Activated CD4-positive, alpha-beta T cell treated with anti-CD3 and anti-CD28 coated beads for 4 hours (primary cell): ENCODE measurements at regions not wholly inside any gene's neighbourhood (a gene's known extent, or its start where the extent isn't known, plus 50 kb on each side); places are given as distances from the start of the nearest gene placed in this dataset.

Experiments
- DNase-seq, 2 donors: peaks; one replicate each; pipeline ENCODE4 v3.0.0-alpha.2; 2020

GRCh38 chr5:38029397-38030065 lies 189.7 kb upstream of the GDNF start:
- no peak for DNase-seq

GRCh38 chr5:38023799-38024198 lies 184.0 kb upstream of the GDNF start:
- DNase-seq = no peak

GRCh38 chr5:38023371-38023770 lies 183.5 kb upstream of the GDNF start:
- DNase-seq = no peak

GRCh38 chr5:38022631-38023030 lies 182.8 kb upstream of the GDNF start:
- DNase-seq = no peak

- no peak for DNase-seq
These were observed 178.2 kb upstream of the GDNF start for GRCh38 chr5:38018016-38018415.

GRCh38 chr5:38013107-38013506 lies 173.3 kb upstream of the GDNF start:
- DNase-seq = no peak

- DNase-seq = no peak
These were observed 171.9 kb upstream of the GDNF start for GRCh38 chr5:38011668-38012188.

GRCh38 chr5:38009749-38010358 lies 170.0 kb upstream of the GDNF start:
- no peak for DNase-seq

- no peak for DNase-seq
These were observed 168.4 kb upstream of the GDNF start for GRCh38 chr5:38008198-38008597.

- DNase-seq = no peak
These were observed 159.8 kb upstream of the GDNF start for GRCh38 chr5:37999593-37999992.

- DNase-seq = no peak
These were observed 157.1 kb upstream of the GDNF start for GRCh38 chr5:37996918-37997317.

GRCh38 chr5:37994729-37995128 lies 154.9 kb upstream of the GDNF start:
- DNase-seq = no peak

GRCh38 chr5:37991301-37992299 lies 151.8 kb upstream of the GDNF start:
- DNase-seq = no peak

GRCh38 chr5:37989884-37990283 lies 150.0 kb upstream of the GDNF start:
- DNase-seq = no peak

GRCh38 chr5:37988454-37989046 lies 148.7 kb upstream of the GDNF start:
- DNase-seq = no peak

GRCh38 chr5:37984300-37984699 lies 144.5 kb upstream of the GDNF start:
- DNase-seq = no peak

GRCh38 chr5:37983463-37983862 lies 143.6 kb upstream of the GDNF start:
- DNase-seq = no peak

GRCh38 chr5:37979559-37979958 lies 139.7 kb upstream of the GDNF start:
- DNase-seq = no peak

GRCh38 chr5:37975531-37975930 lies 135.7 kb upstream of the GDNF start:
- DNase-seq = no peak

GRCh38 chr5:37971483-37972024 lies 131.7 kb upstream of the GDNF start:
- no peak for DNase-seq

- no peak for DNase-seq
These were observed 127.0 kb upstream of the GDNF start for GRCh38 chr5:37966871-37967270.

GRCh38 chr5:37966291-37966690 lies 126.5 kb upstream of the GDNF start:
- no peak for DNase-seq

- no peak for DNase-seq
These were observed 122.5 kb upstream of the GDNF start for GRCh38 chr5:37962389-37962788.
